Hematopoietic multipotent progenitor cell treated with erythropoietin and hydrocortisone succinate and interleukin-3 and kit ligand, for 4 days (in vitro differentiated cells): ENCODE measurements at regions not wholly inside any gene's neighbourhood (a gene's known extent, or its start where the extent isn't known, plus 50 kb on each side); places are given as distances from the start of the nearest gene placed in this dataset.
"Not testable (repeated sequence)": the region's sequence is repeated elsewhere in the genome, so short reads cannot be mapped to it uniquely, and the experiment has no call there.

Experiments
- DNase-seq: peaks from one replicate; pipeline ENCODE4 v3.0.0-alpha.2; 2015

- no peak for DNase-seq
These were observed 87.8 kb upstream of the PPP1R26 start for GRCh38 chr9:135391759-135392158.

DNA sequence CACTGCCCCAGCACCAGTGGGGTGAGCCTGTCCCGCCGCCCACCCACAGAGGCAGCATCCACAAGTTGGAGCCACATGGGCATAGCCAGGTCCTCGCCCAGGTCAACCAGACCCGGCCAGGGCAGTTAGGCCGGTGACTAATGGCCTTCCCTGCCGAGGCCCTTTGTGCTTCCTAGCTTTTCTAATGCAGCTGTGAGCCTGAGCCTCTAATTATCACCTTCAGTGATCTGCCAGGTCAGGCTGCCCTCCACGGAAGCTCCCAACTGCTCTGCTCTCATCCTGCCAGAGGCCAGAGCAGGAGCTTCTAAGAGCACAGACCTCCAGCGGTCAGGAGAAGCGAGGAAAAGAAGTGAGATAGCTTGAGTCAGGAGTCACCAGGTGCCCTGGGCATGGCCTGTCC lies 87.1 kb upstream of the PPP1R26 start:
- DNase-seq: no peak

GRCh38 chr9:135394131-135394530 lies 85.5 kb upstream of the PPP1R26 start:
- no peak for DNase-seq

GRCh38 chr9:135394699-135395645 lies 84.6 kb upstream of the PPP1R26 start:
- DNase-seq: no peak

- no peak for DNase-seq
These were observed 82.4 kb upstream of the PPP1R26 start for GRCh38 chr9:135397142-135397541.

GRCh38 chr9:135399000-135399649 lies 80.5 kb upstream of the PPP1R26 start:
- DNase-seq: no peak

DNA sequence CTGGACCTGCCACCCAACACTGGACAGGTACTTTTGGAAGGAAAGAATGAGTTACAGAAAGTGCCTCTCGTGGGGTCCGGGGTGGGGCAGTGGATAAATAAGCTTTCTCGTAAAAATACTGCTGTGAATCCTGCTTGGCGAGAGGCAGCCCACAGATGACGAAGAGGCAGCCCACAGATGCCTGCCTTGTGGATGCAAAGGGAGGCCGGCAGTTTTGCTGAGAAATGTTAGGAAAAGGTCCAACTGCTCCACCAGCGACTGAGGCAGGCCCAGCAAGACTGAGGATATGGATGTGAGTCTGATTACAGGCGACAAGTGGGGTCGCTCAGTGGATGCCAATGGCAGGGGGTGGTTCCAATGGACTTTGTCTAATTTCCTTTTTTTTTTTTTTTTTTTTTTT lies 79.1 kb upstream of the PPP1R26 start:
- DNase-seq: no peak

DNA sequence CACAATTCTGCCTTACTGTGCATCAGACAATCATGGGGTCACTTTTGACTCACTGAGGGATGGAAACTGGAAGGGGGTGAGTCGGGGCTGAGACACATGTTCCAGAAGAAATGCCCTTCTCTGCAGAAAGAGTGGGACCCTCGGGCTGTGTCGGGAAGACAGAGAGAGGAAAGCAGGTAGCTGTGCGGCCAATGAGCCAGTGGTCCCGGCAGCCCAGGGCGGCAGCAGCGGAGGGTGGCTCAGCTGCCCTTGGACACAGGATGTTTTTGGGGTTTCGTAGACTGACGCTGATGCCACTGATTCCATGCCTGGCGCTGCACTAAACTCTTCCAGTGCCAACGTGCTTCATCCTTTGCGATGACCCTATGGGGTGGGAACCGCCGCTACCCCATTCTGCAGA lies 78.4 kb upstream of the PPP1R26 start:
- DNase-seq: no peak

GRCh38 chr9:135402048-135402738 lies 77.4 kb upstream of the PPP1R26 start:
- no peak for DNase-seq

GRCh38 chr9:135402739-135403695 lies 76.6 kb upstream of the PPP1R26 start:
- DNase-seq: no peak

GRCh38 chr9:135403733-135404450 lies 75.7 kb upstream of the PPP1R26 start:
- no peak for DNase-seq

GRCh38 chr9:135404451-135405144 lies 75.0 kb upstream of the PPP1R26 start:
- DNase-seq: no peak

DNA sequence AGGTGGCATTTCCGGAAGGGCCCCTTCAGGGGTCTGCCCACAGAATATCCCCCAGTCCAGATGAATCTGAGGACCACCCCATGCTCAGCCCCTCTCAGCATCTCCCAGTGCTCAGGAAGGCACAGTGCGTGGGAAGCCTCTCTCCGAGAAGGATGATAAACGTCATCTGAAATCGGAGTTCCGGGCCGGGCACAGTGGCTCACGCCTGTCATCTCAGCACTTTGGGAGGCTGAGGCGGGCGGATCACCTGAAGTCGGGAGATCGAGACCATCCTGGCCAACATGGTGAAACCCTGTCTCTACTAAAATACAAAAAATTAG lies 74.5 kb upstream of the PPP1R26 start:
- DNase-seq: not testable (repeated sequence)

DNA sequence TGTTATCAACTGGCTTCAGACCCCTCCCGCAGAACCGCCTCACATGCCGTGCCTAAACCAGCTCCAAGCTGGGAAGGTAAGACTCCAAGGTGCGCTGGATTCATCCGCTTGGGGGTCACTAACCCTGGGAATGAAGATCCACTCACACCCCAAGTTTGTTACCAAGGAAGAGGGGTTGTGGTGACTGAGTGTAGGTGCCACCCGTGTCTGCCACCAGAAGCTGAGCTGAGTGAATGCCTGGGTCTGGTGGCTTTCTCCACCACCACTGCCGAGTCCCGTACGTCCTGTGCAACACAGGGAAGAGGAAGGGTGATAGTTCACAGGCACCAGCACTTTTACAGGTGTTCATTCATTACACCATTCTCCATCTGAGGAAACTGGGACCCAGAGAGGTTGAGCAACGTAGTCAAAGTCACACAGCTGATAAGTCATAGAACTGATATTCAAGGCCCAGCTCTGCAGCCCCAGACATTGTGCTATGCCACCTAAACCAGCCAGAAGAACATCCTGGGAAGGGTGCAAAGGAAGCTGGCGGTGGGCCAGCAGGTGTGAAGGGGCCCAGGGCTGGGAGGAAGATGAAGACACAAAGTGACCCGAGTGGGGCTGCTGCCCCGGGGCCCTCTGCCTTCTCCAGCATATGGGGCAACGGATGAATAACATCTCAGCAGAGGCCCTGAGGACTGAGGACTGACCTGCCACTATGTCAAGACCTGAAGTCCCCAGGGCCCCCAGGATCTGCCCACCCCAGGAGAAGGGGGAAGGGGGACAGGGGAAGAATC lies 70.9 kb upstream of the PPP1R26 start:
- DNase-seq: no peak

DNA sequence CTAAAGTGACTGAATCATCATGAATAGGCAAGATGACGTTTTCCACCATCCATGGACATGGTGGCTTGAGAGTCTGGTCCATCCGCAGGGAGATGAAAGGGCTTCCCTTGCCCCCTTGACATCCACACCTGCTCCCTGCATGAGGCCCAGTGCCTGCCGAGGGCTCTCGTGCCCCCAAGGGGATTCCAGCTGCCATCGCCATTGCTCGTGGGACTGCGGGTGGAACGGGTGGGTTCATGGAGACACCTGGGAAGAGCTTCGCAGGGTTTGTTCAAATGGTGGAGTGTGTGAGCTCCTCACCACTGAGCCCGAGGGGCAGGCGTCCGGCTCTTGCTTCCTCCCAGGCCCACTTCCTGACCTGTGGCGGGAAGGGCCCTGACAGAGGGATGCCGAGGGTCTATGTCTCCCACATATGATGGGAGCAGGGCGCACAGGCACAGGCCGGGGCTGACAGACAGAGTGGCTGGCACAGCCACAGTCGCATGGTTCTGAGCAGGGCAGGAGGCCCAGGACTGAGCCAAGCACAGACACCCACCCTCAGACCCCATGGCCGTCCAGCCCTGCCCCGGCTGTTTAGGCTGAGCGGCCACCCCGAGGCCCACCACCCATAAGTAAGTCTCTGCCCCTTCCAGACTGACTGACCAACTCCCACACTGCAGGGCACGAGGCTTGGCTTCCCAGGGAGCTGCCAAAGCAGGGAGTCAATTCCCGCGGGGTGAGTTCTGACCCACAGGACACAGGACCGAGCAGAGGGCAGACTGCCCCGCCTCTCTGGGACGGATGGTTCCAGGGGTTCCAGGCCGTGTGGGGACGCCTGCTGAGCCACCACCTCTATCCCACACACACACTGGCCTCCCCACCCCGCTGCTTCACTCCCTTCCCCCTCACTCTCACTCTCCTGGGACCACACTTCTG lies 70.0 kb upstream of the PPP1R26 start:
- DNase-seq: no peak

DNA sequence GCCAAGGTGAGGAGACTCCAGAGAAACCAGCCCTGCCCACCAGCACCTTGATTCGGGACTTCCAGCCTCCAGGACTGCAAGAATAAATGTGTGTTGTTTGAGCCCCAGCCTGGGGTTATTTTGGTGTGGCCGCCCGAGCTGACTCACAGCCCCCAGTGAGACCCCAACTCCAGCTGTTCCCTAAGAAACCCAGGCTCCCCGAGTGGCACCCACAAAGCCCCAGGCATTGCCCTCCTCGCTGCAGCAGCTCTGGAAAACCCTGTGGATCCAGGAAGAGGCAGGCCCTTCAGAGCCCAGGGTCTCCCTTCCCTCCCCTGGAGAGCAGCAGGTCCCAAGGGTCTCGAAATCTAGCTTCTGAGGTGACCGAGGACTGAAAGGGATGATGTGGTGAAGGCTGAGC lies 69.2 kb upstream of the PPP1R26 start:
- DNase-seq: no peak

- no peak for DNase-seq
These were observed 68.6 kb upstream of the PPP1R26 start for GRCh38 chr9:135410831-135411473.

- not testable (repeated sequence) for DNase-seq
These were observed 68.0 kb upstream of the PPP1R26 start for GRCh38 chr9:135411605-135412004.
